ENCODE measurements at regions not wholly inside any gene's neighbourhood (a gene's known extent, or its start where the extent isn't known, plus 50 kb on each side); places are given as distances from the start of the nearest gene placed in this dataset.

- TF ChIP-seq TAF1 (IDR thresholded peaks at IDR 0.05; ENCODE audit: low read depth, low read length), result no peak
- TF ChIP-seq POLR2A (IDR thresholded peaks at IDR 0.05; ENCODE audit: low read depth, low read length), result no peak
- TF ChIP-seq PAX5 (IDR thresholded peaks at IDR 0.05; ENCODE audit: insufficient read depth, low read length, severe bottlenecking), result no peak
- TF ChIP-seq POLR2AphosphoS5 (IDR thresholded peaks at IDR 0.05; ENCODE audit: low read depth, low read length), result no peak
- TF ChIP-seq SPI1 (IDR thresholded peaks at IDR 0.05; ENCODE audit: low read depth, low read length), result no peak
- FAIRE-seq, result no peak
Measured at GRCh38 chr1:38179483-38179882, 132.9 kb upstream of the POU3F1 start.

GRCh38 chr1:38178216-38178615, 131.6 kb upstream of the POU3F1 start:
- TF ChIP-seq POLR2AphosphoS5 (IDR thresholded peaks at IDR 0.05; ENCODE audit: low read depth, low read length), result no peak
- no peak for TF ChIP-seq POU2F2 (IDR thresholded peaks at IDR 0.05; ENCODE audit: low read depth, low read length)
- TF ChIP-seq POLR2A (IDR thresholded peaks at IDR 0.05; ENCODE audit: low read depth, low read length), result no peak
- no peak for TF ChIP-seq TAF1 (IDR thresholded peaks at IDR 0.05; ENCODE audit: low read depth, low read length)
- TF ChIP-seq PAX5 (IDR thresholded peaks at IDR 0.05; ENCODE audit: insufficient read depth, low read length, severe bottlenecking), result no peak
- TF ChIP-seq SPI1 (IDR thresholded peaks at IDR 0.05; ENCODE audit: low read depth, low read length), result no peak
- DNase-seq (ENCODE audit: insufficient read length, low spot score), result no peak
- FAIRE-seq, result no peak

More at GRCh38 chr1:38179483-38179882, 132.9 kb upstream of the POU3F1 start:
- DNase-seq (ENCODE audit: insufficient read length, low spot score), result no peak

DNA sequence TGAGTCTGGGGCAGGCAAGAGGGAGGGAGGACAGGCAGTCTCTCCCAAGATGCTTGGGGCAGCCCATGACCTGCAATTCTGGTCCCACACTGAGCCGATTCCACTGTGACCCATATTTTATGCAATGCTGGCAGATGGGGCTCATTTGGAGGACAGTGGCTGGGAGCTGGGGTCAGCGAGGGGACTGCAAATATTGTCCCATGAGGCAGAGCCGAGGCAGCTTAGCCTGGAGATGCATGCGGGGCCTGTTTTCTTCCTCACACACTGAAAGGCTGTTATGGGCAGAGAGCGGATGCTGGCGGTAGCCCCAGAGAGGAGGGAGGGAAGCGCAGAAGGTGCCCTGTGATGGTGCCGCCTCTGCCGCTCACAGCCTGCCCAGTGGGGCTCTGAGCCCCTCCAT, 128.5 kb upstream of the POU3F1 start:
- DNase-seq (ENCODE audit: insufficient read length, low spot score) (no peak), FAIRE-seq (no peak)

GRCh38 chr1:38173848-38174247, 127.3 kb upstream of the POU3F1 start:
- DNase-seq (ENCODE audit: insufficient read length, low spot score) (no peak), FAIRE-seq (no peak)
- TF ChIP-seq SPI1 (IDR thresholded peaks at IDR 0.05; ENCODE audit: low read depth, low read length), result peak; percentile 74
- TF ChIP-seq PAX5 (IDR thresholded peaks at IDR 0.05; ENCODE audit: insufficient read depth, low read length, severe bottlenecking), result no peak

More for the DNA sequence above, 128.5 kb upstream of the POU3F1 start:
- TF ChIP-seq POLR2AphosphoS5 (IDR thresholded peaks at IDR 0.05; ENCODE audit: low read depth, low read length) (no peak), POLR2A (IDR thresholded peaks at IDR 0.05; ENCODE audit: low read depth, low read length) (no peak), TAF1 (IDR thresholded peaks at IDR 0.05; ENCODE audit: low read depth, low read length) (no peak), SPI1 (IDR thresholded peaks at IDR 0.05; ENCODE audit: low read depth, low read length) (no peak)

GRCh38 chr1:38173157-38173831, 126.7 kb upstream of the POU3F1 start:
- TF ChIP-seq SPI1 (IDR thresholded peaks at IDR 0.05; ENCODE audit: low read depth, low read length) (0 out of 2 replicates have a peak, but pooled peaks have one; percentile 29), POLR2A (IDR thresholded peaks at IDR 0.05; ENCODE audit: low read depth, low read length) (no peak), TAF1 (IDR thresholded peaks at IDR 0.05; ENCODE audit: low read depth, low read length) (no peak), POU2F2 (IDR thresholded peaks at IDR 0.05; ENCODE audit: low read depth, low read length) (no peak), PAX5 (IDR thresholded peaks at IDR 0.05; ENCODE audit: insufficient read depth, low read length, severe bottlenecking) (peak; percentile 50), POLR2AphosphoS5 (IDR thresholded peaks at IDR 0.05; ENCODE audit: low read depth, low read length) (no peak)
- peak; percentile 21 for DNase-seq (ENCODE audit: insufficient read length, low spot score)
- FAIRE-seq, result peak; percentile 82

GRCh38 chr1:38169121-38169520, 122.5 kb upstream of the POU3F1 start:
- TF ChIP-seq SPI1 (IDR thresholded peaks at IDR 0.05; ENCODE audit: low read depth, low read length), result no peak
- TF ChIP-seq POLR2A (IDR thresholded peaks at IDR 0.05; ENCODE audit: low read depth, low read length), result no peak
- TF ChIP-seq PAX5 (IDR thresholded peaks at IDR 0.05; ENCODE audit: insufficient read depth, low read length, severe bottlenecking), result no peak
- TF ChIP-seq TAF1 (IDR thresholded peaks at IDR 0.05; ENCODE audit: low read depth, low read length), result no peak
- no peak for TF ChIP-seq POLR2AphosphoS5 (IDR thresholded peaks at IDR 0.05; ENCODE audit: low read depth, low read length)
- TF ChIP-seq POU2F2 (IDR thresholded peaks at IDR 0.05; ENCODE audit: low read depth, low read length), result no peak
- FAIRE-seq, result no peak
- DNase-seq (ENCODE audit: insufficient read length, low spot score), result no peak

DNA sequence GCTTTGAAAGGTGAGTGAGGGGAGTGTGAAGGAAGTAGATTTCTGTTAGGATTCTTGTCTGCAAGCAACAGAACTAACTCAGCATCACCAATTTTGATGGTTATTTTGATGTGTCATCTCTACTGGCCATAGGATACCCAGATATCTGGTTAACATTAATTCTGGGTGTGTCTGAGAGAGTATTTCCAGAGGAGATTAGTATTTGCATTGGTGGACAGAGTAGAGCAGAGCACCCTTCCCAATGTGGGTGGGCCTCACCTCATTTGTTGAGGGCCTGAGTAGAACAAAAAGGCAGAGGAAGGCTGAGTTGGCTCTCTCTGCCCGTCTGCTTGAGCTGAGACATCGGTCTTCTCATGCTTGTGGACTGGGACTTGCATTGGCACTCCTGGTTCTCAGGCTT, 121.8 kb upstream of the POU3F1 start:
- FAIRE-seq, result no peak
- no peak for DNase-seq (ENCODE audit: insufficient read length, low spot score)
- TF ChIP-seq SPI1 (IDR thresholded peaks at IDR 0.05; ENCODE audit: low read depth, low read length) (no peak), POU2F2 (IDR thresholded peaks at IDR 0.05; ENCODE audit: low read depth, low read length) (no peak), PAX5 (IDR thresholded peaks at IDR 0.05; ENCODE audit: insufficient read depth, low read length, severe bottlenecking) (no peak), POLR2A (IDR thresholded peaks at IDR 0.05; ENCODE audit: low read depth, low read length) (no peak), TAF1 (IDR thresholded peaks at IDR 0.05; ENCODE audit: low read depth, low read length) (no peak), POLR2AphosphoS5 (IDR thresholded peaks at IDR 0.05; ENCODE audit: low read depth, low read length) (no peak)

GRCh38 chr1:38166461-38166860, 119.9 kb upstream of the POU3F1 start:
- no peak for TF ChIP-seq PAX5 (IDR thresholded peaks at IDR 0.05; ENCODE audit: insufficient read depth, low read length, severe bottlenecking)
- TF ChIP-seq POU2F2 (IDR thresholded peaks at IDR 0.05; ENCODE audit: low read depth, low read length), result no peak
- TF ChIP-seq SPI1 (IDR thresholded peaks at IDR 0.05; ENCODE audit: low read depth, low read length), result no peak
- TF ChIP-seq POLR2A (IDR thresholded peaks at IDR 0.05; ENCODE audit: low read depth, low read length), result no peak
- DNase-seq (ENCODE audit: insufficient read length, low spot score) (no peak), FAIRE-seq (no peak)

- no peak for DNase-seq (ENCODE audit: insufficient read length, low spot score)
- TF ChIP-seq POLR2A (IDR thresholded peaks at IDR 0.05; ENCODE audit: low read depth, low read length), result peak; percentile 45; the same call in 1 of the 2 replicates
- TF ChIP-seq POLR2AphosphoS5 (IDR thresholded peaks at IDR 0.05; ENCODE audit: low read depth, low read length), result no peak
- no peak for TF ChIP-seq PAX5 (IDR thresholded peaks at IDR 0.05; ENCODE audit: insufficient read depth, low read length, severe bottlenecking)
- peak; percentile 70 for FAIRE-seq
Measured at GRCh38 chr1:38153778-38154470, 107.3 kb upstream of the POU3F1 start.

All from GM12891 (cell line).